Esophagus muscularis mucosa (tissue), 4 donors: ENCODE measurements at regions not wholly inside any gene's neighbourhood (a gene's known extent, or its start where the extent isn't known, plus 50 kb on each side); places are given as distances from the start of the nearest gene placed in this dataset.

Source experiments
- CTCF ChIP-seq, 3 experiments: fragments of 200-600 bp in 2 of 3; fragments of 450-650 bp in 1 of 3; sonication (generic) in 2 of 3; IDR thresholded peaks; one replicate each; pipeline ENCODE4 v1.5.1; 2017 to 2019; ENCODE audit warnings: antibody characterized with exemption in 3 of 3, mild to moderate bottlenecking in 2 of 3, moderate library complexity in 1 of 3
- EP300 ChIP-seq: sonication (generic); formaldehyde crosslinking; IDR thresholded peaks from one replicate; pipeline ENCODE4 v1.6.1; 2017; ENCODE audit warnings: antibody characterized with exemption
- POLR2A ChIP-seq: fragments of 450-650 bp; IDR thresholded peaks from one replicate; pipeline ENCODE4 v1.6.1; 2017; ENCODE audit warnings: antibody characterized with exemption, moderate library complexity, mild to moderate bottlenecking, low read depth

GRCh38 chr2:180559771-180560170, 420.6 kb upstream of the UBE2E3 start:
- TF ChIP-seq CTCF (IDR thresholded peaks at IDR 0.05) = no peak
- no peak for TF ChIP-seq EP300
- no peak for TF ChIP-seq POLR2A
